HepG2 (cell line): ENCODE measurements at regions not wholly inside any gene's neighbourhood (a gene's known extent, or its start where the extent isn't known, plus 50 kb on each side); places are given as distances from the start of the nearest gene placed in this dataset.

Experiments used
- AHDC1 ChIP-seq: sonication (generic); formaldehyde crosslinking; IDR thresholded peaks from 2 replicates; pipeline ENCODE4 v1.5.1; 2020; ENCODE audit warnings: mild to moderate bottlenecking, missing genetic modification reagents, borderline replicate concordance
- NFIB ChIP-seq: sonication (generic); formaldehyde crosslinking; IDR thresholded peaks from 2 replicates; pipeline ENCODE4 v1.9.0; 2021; ENCODE audit warnings: missing genetic modification reagents, mild to moderate bottlenecking, borderline replicate concordance
- ZBTB38 ChIP-seq: sonication (generic); formaldehyde crosslinking; IDR thresholded peaks from 2 replicates; pipeline ENCODE4 v1.5.1; 2020; ENCODE audit warnings: mild to moderate bottlenecking, missing genetic modification reagents
- ZFP90 ChIP-seq: sonication (generic); formaldehyde crosslinking; IDR thresholded peaks from 2 replicates; pipeline ENCODE4 v1.8.0; 2022; ENCODE audit warnings: missing genetic modification reagents, mild to moderate bottlenecking, inconsistent platforms, borderline replicate concordance
- TF ChIP-seq, protein P1 (sequence below), 2 experiments: fragments of 450-650 bp in 1 of 2; sonication (generic) in 1 of 2; formaldehyde crosslinking in 1 of 2; IDR thresholded peaks; 2 replicates each; pipeline versions ENCODE4 v1.6.1 to v1.8.0; 2016 to 2022; ENCODE audit warnings: antibody characterized with exemption in 1 of 2, mild to moderate bottlenecking in 1 of 2, missing genetic modification reagents in 1 of 2

GRCh38 chr10:2955064-2955463, 112.3 kb upstream of the PFKP start (continued):
- TF ChIP-seq, protein P1, sequence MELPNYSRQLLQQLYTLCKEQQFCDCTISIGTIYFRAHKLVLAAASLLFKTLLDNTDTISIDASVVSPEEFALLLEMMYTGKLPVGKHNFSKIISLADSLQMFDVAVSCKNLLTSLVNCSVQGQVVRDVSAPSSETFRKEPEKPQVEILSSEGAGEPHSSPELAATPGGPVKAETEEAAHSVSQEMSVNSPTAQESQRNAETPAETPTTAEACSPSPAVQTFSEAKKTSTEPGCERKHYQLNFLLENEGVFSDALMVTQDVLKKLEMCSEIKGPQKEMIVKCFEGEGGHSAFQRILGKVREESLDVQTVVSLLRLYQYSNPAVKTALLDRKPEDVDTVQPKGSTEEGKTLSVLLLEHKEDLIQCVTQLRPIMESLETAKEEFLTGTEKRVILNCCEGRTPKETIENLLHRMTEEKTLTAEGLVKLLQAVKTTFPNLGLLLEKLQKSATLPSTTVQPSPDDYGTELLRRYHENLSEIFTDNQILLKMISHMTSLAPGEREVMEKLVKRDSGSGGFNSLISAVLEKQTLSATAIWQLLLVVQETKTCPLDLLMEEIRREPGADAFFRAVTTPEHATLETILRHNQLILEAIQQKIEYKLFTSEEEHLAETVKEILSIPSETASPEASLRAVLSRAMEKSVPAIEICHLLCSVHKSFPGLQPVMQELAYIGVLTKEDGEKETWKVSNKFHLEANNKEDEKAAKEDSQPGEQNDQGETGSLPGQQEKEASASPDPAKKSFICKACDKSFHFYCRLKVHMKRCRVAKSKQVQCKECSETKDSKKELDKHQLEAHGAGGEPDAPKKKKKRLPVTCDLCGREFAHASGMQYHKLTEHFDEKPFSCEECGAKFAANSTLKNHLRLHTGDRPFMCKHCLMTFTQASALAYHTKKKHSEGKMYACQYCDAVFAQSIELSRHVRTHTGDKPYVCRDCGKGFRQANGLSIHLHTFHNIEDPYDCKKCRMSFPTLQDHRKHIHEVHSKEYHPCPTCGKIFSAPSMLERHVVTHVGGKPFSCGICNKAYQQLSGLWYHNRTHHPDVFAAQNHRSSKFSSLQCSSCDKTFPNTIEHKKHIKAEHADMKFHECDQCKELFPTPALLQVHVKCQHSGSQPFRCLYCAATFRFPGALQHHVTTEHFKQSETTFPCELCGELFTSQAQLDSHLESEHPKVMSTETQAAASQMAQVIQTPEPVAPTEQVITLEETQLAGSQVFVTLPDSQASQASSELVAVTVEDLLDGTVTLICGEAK (IDR thresholded peaks at IDR 0.05), result no peak
- TF ChIP-seq, protein P1 (CRISPR knock-in tag; IDR thresholded peaks at IDR 0.05), result no peak
- TF ChIP-seq NFIB (CRISPR knock-in tag) (no peak), AHDC1 (CRISPR knock-in tag) (no peak), ZBTB38 (CRISPR knock-in tag) (no peak), ZFP90 (CRISPR knock-in tag) (no peak)
